HCT116 (cell line): ENCODE measurements at regions not wholly inside any gene's neighbourhood (a gene's known extent, or its start where the extent isn't known, plus 50 kb on each side); places are given as distances from the start of the nearest gene placed in this dataset.

ENCODE experiments used
- EZH2 ChIP-seq: fragments of 200-600 bp; sonication (generic); IDR thresholded peaks from 2 replicates; pipeline ENCODE4 v1.6.1; 2017; ENCODE audit warnings: antibody characterized with exemption, mixed run types
- FOSL1 ChIP-seq: IDR thresholded peaks from 2 replicates; pipeline ENCODE4 v1.6.1; 2012; ENCODE audit warnings: low read depth
- POLR2A ChIP-seq: IDR thresholded peaks from 2 replicates; pipeline ENCODE4 v1.7.0; 2011; ENCODE audit warnings: borderline replicate concordance; ENCODE audit not compliant: insufficient read depth, insufficient read length; ENCODE audit errors: extremely low read depth
- POLR2AphosphoS5 ChIP-seq: IDR thresholded peaks from 2 replicates; pipeline ENCODE4 v1.6.1; 2011; ENCODE audit warnings: mild to moderate bottlenecking, low read depth, low read length, moderate library complexity
- RAD21 ChIP-seq: IDR thresholded peaks from 2 replicates; pipeline ENCODE4 v1.6.1; 2012; ENCODE audit warnings: low read depth, mild to moderate bottlenecking
- SP1 ChIP-seq: IDR thresholded peaks from 2 replicates; pipeline ENCODE4 v1.6.1; 2012; ENCODE audit warnings: low read depth
- SRF ChIP-seq: IDR thresholded peaks from 2 replicates; pipeline ENCODE4 v1.6.1; 2012; ENCODE audit warnings: low read depth
- ZFX ChIP-seq: fragments of 450-650 bp; IDR thresholded peaks from 2 replicates; pipeline ENCODE4 v1.6.1; 2017
- ZNF274 ChIP-seq: fragments of 200-500 bp; sonication (Bioruptor generic); IDR thresholded peaks from 2 replicates; pipeline ENCODE4 v1.6.1; 2014; ENCODE audit warnings: mild to moderate bottlenecking, low read depth, low read length, inconsistent platforms
- TF ChIP-seq, protein P1 (sequence below), 3 experiments: fragments of 200-600 bp in 1 of 3; sonication (generic) in 1 of 3; IDR thresholded peaks in 2 of 3; conservative IDR thresholded peaks in 1 of 3; 2 replicates each; pipeline ENCODE4 v1.5.1; 2012 to 2017; ENCODE audit warnings: low read depth in 2 of 3, low read length in 2 of 3, antibody characterized with exemption in 1 of 3, borderline replicate concordance in 1 of 3, control low read depth in 1 of 3, mild to moderate bottlenecking in 1 of 3, mixed read lengths in 1 of 3, mixed run types in 1 of 3, moderate library complexity in 1 of 3; ENCODE audit not compliant: insufficient read depth in 1 of 3
- TF ChIP-seq, protein P2 (sequence below): IDR thresholded peaks from 2 replicates; pipeline ENCODE4 v1.6.1; 2012; ENCODE audit warnings: low read depth

DNA sequence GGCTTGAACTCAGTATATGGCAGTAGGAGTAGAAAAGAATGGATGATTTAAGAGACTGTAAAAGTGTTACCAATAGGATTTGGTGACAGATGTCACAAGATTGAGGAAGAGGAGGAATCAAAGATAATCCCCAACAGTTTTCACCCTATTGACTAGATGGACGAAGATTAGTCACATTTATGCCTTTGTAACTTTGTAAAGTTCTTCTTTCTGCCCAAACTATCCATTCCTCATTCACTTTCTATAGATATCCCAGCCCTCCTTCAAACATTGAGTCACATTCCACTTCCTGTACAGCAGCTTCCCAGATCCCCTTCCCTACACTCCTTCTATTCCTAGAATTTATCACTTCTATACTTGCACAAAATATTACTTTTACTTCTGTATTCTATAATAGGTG, 207.9 kb downstream of the BTG1 start:
- TF ChIP-seq, protein P1, sequence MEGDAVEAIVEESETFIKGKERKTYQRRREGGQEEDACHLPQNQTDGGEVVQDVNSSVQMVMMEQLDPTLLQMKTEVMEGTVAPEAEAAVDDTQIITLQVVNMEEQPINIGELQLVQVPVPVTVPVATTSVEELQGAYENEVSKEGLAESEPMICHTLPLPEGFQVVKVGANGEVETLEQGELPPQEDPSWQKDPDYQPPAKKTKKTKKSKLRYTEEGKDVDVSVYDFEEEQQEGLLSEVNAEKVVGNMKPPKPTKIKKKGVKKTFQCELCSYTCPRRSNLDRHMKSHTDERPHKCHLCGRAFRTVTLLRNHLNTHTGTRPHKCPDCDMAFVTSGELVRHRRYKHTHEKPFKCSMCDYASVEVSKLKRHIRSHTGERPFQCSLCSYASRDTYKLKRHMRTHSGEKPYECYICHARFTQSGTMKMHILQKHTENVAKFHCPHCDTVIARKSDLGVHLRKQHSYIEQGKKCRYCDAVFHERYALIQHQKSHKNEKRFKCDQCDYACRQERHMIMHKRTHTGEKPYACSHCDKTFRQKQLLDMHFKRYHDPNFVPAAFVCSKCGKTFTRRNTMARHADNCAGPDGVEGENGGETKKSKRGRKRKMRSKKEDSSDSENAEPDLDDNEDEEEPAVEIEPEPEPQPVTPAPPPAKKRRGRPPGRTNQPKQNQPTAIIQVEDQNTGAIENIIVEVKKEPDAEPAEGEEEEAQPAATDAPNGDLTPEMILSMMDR (IDR thresholded peaks at IDR 0.05 in 2 of 3, conservative IDR thresholded peaks at IDR 0.05 in 1 of 3; ENCODE audit: borderline replicate concordance in 1 of 3, insufficient read depth in 1 of 3, low read depth in 2 of 3, low read length in 2 of 3), result no peak
- TF ChIP-seq RAD21 (no peak), ZFX (no peak), POLR2A (no peak), EZH2 (no peak), FOSL1 (no peak), POLR2AphosphoS5 (no peak), ZNF274 (no peak), SP1 (no peak), SRF (no peak)
- TF ChIP-seq, protein P2, sequence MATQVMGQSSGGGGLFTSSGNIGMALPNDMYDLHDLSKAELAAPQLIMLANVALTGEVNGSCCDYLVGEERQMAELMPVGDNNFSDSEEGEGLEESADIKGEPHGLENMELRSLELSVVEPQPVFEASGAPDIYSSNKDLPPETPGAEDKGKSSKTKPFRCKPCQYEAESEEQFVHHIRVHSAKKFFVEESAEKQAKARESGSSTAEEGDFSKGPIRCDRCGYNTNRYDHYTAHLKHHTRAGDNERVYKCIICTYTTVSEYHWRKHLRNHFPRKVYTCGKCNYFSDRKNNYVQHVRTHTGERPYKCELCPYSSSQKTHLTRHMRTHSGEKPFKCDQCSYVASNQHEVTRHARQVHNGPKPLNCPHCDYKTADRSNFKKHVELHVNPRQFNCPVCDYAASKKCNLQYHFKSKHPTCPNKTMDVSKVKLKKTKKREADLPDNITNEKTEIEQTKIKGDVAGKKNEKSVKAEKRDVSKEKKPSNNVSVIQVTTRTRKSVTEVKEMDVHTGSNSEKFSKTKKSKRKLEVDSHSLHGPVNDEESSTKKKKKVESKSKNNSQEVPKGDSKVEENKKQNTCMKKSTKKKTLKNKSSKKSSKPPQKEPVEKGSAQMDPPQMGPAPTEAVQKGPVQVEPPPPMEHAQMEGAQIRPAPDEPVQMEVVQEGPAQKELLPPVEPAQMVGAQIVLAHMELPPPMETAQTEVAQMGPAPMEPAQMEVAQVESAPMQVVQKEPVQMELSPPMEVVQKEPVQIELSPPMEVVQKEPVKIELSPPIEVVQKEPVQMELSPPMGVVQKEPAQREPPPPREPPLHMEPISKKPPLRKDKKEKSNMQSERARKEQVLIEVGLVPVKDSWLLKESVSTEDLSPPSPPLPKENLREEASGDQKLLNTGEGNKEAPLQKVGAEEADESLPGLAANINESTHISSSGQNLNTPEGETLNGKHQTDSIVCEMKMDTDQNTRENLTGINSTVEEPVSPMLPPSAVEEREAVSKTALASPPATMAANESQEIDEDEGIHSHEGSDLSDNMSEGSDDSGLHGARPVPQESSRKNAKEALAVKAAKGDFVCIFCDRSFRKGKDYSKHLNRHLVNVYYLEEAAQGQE, result no peak
